GM19324 (cell line): ENCODE measurements at regions not wholly inside any gene's neighbourhood (a gene's known extent, or its start where the extent isn't known, plus 50 kb on each side); places are given as distances from the start of the nearest gene placed in this dataset.

Experiments used
- ATAC-seq: cut with Tn5 transposase; IDR thresholded peaks from one replicate; pipeline ENCODE4 v1.9.1; 2021; ENCODE audit warnings: mild to moderate bottlenecking, moderate library complexity; ENCODE audit not compliant: unreplicated experiment, low FRiP score

GRCh38 chr5:125336401-125336800, 590.0 kb upstream of the ZNF608 start:
- ATAC-seq = no peak

GRCh38 chr5:125337294-125337693, 590.9 kb upstream of the ZNF608 start:
- no peak for ATAC-seq

- no peak for ATAC-seq
Observed at GRCh38 chr5:125338440-125339174, 592.2 kb upstream of the ZNF608 start.

- no peak for ATAC-seq
Observed at GRCh38 chr5:125341436-125341835, 595.0 kb upstream of the ZNF608 start.

GRCh38 chr5:125343015-125343414, 596.6 kb upstream of the ZNF608 start:
- no peak for ATAC-seq

GRCh38 chr5:125346316-125346715, 599.9 kb upstream of the ZNF608 start:
- no peak for ATAC-seq

- no peak for ATAC-seq
Observed at GRCh38 chr5:125348221-125348692, 601.8 kb upstream of the ZNF608 start.

- ATAC-seq = no peak
Observed at GRCh38 chr5:125348936-125349831, 602.7 kb upstream of the ZNF608 start.

- no peak for ATAC-seq
Observed at GRCh38 chr5:125357660-125358059, 611.2 kb upstream of the ZNF608 start.

GRCh38 chr5:125365747-125366146, 619.3 kb upstream of the ZNF608 start:
- no peak for ATAC-seq

- ATAC-seq = no peak
Observed at GRCh38 chr5:125367702-125368101, 621.3 kb upstream of the ZNF608 start.

- ATAC-seq = no peak
Observed at GRCh38 chr5:125370461-125371205, 624.2 kb upstream of the ZNF608 start.

GRCh38 chr5:125372694-125373631, 626.5 kb upstream of the ZNF608 start:
- ATAC-seq = no peak

GRCh38 chr5:125375143-125375542, 628.7 kb upstream of the ZNF608 start:
- ATAC-seq = no peak

- ATAC-seq = no peak
Observed at GRCh38 chr5:125376059-125376641, 629.7 kb upstream of the ZNF608 start.

- ATAC-seq = no peak
Observed at GRCh38 chr5:125377141-125377540, 630.7 kb upstream of the ZNF608 start.

GRCh38 chr5:125381290-125381689, 634.9 kb upstream of the ZNF608 start:
- ATAC-seq = no peak

- ATAC-seq = no peak
Observed at GRCh38 chr5:125384071-125384470, 637.6 kb upstream of the ZNF608 start.

GRCh38 chr5:125390326-125390725, 643.9 kb upstream of the ZNF608 start:
- no peak for ATAC-seq
